Ascending aorta (tissue), 2 donors: ENCODE measurements at regions not wholly inside any gene's neighbourhood (a gene's known extent, or its start where the extent isn't known, plus 50 kb on each side); places are given as distances from the start of the nearest gene placed in this dataset.
"Not testable (repeated sequence)": the region's sequence is repeated elsewhere in the genome, so short reads cannot be mapped to it uniquely, and the experiment has no call there.

Source experiments
- DNase-seq, 2 donors: peaks; one replicate each; pipeline ENCODE4 v3.0.0-alpha.2; 2019; ENCODE audit warnings: low spot score in 2 of 2
- H3K27ac ChIP-seq, 2 donors: fragments of 200-600 bp; sonication (generic); one replicate each; pipeline ENCODE4 v1.5.1; 2016 to 2017; ENCODE audit warnings: mild to moderate bottlenecking in 1 of 2
- H3K27me3 ChIP-seq: fragments of 200-600 bp; sonication (generic); one replicate; pipeline ENCODE4 v1.5.1; 2017
- H3K36me3 ChIP-seq, 2 donors: fragments of 200-600 bp; sonication (generic); one replicate each; pipeline ENCODE4 v1.5.1; 2016
- H3K4me1 ChIP-seq, 2 donors: fragments of 200-600 bp; sonication (generic); one replicate each; pipeline ENCODE4 v1.5.1; 2016 to 2017; ENCODE audit warnings: mild to moderate bottlenecking in 1 of 2
- H3K4me3 ChIP-seq, 2 donors: fragments of 200-600 bp; sonication (generic); one replicate each; pipeline ENCODE4 v1.5.1; 2016 to 2017; ENCODE audit warnings: mild to moderate bottlenecking in 1 of 2
- H3K9me3 ChIP-seq, 2 donors: fragments of 200-600 bp; sonication (generic); one replicate each; pipeline ENCODE4 v1.5.1; 2016
- CTCF ChIP-seq, 3 experiments: fragments of 200-600 bp in 2 of 3; fragments of 450-650 bp in 1 of 3; sonication (generic) in 2 of 3; IDR thresholded peaks; one replicate each; pipeline ENCODE4 v1.5.1; 2016 to 2019; ENCODE audit warnings: antibody characterized with exemption in 3 of 3, mild to moderate bottlenecking in 1 of 3, moderate library complexity in 1 of 3
- intact Hi-C: fragments of 100-400 bp; cut with DNase I; formaldehyde crosslinking; loops from one replicate; pipeline ENCODE4 v1.15.1; 2023

DNA sequence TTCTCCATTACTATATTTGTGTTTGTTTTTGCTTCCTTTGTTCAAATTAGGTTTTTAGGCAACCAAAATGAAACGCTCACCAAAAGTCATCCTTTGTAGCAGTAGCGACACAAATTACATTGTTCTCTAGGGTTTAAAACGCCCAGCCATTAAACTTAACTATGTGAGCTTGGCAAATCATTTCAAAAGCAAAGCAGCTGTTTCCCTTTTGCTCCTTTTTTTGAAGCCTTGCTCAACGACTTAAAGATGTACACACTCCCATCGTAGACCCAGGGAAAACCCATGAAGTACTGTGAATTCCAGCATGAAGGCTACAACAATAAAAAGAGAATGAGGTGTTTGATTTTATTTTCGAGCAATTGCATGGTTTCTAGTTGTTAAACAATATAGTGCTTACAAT, 106.7 kb downstream of the RAP2A start:
- Histone ChIP-seq H3K27me3 (no peaks in the 10 kb centered on the region), H3K36me3 (no peaks in the 10 kb centered on the region), H3K4me3 (no peak overlapping the region), H3K4me1 (no peaks in the 10 kb centered on the region), H3K27ac (no peak overlapping the region), H3K9me3 (no peaks in the 10 kb centered on the region)
- no peak for DNase-seq
- TF ChIP-seq CTCF (IDR thresholded peaks at IDR 0.05): no peak
- intact Hi-C loops: no loop called here

DNA sequence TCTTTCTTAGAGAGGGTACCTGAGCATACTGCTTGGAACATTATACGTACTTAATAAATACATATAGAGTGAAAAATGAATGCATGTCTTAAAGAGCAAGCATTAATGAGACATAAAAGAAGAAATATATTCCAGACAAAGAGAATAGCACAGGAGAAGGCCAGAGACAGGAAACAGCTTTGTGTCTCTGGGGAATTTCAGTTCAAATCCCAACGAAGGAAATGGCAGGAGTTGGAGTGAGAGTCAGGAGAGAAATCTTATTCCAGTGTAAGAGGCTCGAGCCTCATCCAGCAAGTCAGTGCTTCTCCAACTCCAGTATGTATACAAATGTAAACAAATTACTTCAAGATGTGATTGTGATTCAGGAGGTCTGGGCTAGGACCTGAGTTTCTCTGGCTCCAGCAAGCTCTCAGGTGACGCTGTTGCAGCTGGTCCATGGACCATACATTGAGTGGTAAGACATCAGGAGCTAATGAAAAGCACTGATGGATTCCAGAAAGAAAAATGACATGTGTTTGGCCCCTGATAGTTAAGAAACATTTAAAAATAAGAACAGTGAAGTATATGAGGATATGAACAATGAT, 108.2 kb downstream of the RAP2A start:
- intact Hi-C loops: no loop called here
- Histone ChIP-seq H3K4me3 (no peak overlapping the region), H3K4me1 (no peaks in the 10 kb centered on the region), H3K27me3 (no peaks in the 10 kb centered on the region), H3K36me3 (no peaks in the 10 kb centered on the region), H3K9me3 (no peaks in the 10 kb centered on the region), H3K27ac (no peak overlapping the region)
- no peak for TF ChIP-seq CTCF (IDR thresholded peaks at IDR 0.05)
- no peak for DNase-seq

- DNase-seq: no peak
- intact Hi-C loops: no loop called here
- H3K27ac ChIP-seq: no peak overlapping the region
- H3K9me3 ChIP-seq: no peaks in the 10 kb centered on the region
- H3K27me3 ChIP-seq: no peaks in the 10 kb centered on the region
- no peaks in the 10 kb centered on the region for H3K4me1 ChIP-seq
- no peaks in the 10 kb centered on the region for H3K36me3 ChIP-seq
- TF ChIP-seq CTCF (IDR thresholded peaks at IDR 0.05): no peak
- no peak overlapping the region for H3K4me3 ChIP-seq
Observed at GRCh38 chr13:97544031-97544765, 110.2 kb downstream of the RAP2A start.

GRCh38 chr13:97544971-97545499, 111.1 kb downstream of the RAP2A start:
- H3K4me1 ChIP-seq, H3K27ac ChIP-seq, H3K27me3 ChIP-seq, intact Hi-C loops, H3K9me3 ChIP-seq, H3K4me3 ChIP-seq, DNase-seq, H3K36me3 ChIP-seq: not testable (repeated sequence)

DNA sequence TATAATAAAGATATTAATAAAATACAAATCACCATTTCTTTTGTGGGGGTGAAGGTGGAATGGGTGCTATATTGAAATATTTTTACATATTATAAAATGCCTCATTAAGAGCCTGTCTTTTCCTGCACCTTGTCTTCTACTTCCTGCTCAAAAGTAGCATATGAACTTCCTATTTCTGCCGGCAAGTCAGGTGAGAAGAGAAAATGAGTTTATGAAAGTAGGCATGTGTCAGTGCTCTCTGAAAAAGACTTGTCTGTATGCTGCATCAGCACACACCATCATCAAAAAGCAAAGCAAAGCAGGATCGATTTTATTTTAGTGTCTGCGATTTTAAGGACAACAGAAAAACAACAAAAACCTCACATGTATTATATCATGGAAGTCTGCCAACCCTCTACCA, 114.2 kb downstream of the RAP2A start:
- H3K4me1 ChIP-seq: no peaks in the 10 kb centered on the region
- DNase-seq: no peak
- H3K27me3 ChIP-seq: no peaks in the 10 kb centered on the region
- H3K36me3 ChIP-seq: no peaks in the 10 kb centered on the region
- no peak for TF ChIP-seq CTCF (IDR thresholded peaks at IDR 0.05)
- H3K9me3 ChIP-seq: no peaks in the 10 kb centered on the region
- H3K27ac ChIP-seq: no peak overlapping the region
- intact Hi-C loops: no loop called here
- no peak overlapping the region for H3K4me3 ChIP-seq

GRCh38 chr13:97548711-97549110, 114.7 kb downstream of the RAP2A start:
- no peak for TF ChIP-seq CTCF (IDR thresholded peaks at IDR 0.05)
- no peaks in the 10 kb centered on the region for H3K9me3 ChIP-seq
- intact Hi-C loops: no loop called here
- H3K36me3 ChIP-seq: no peaks in the 10 kb centered on the region
- no peak overlapping the region for H3K27ac ChIP-seq
- no peak for DNase-seq
- no peaks in the 10 kb centered on the region for H3K4me1 ChIP-seq
- no peaks in the 10 kb centered on the region for H3K27me3 ChIP-seq
- H3K4me3 ChIP-seq: no peak overlapping the region
